VCaP (cell line): ENCODE measurements at regions not wholly inside any gene's neighbourhood (a gene's known extent, or its start where the extent isn't known, plus 50 kb on each side); places are given as distances from the start of the nearest gene placed in this dataset.

Experiments used
- H3K27ac ChIP-seq: fragments of 450-650 bp; 2 replicates; pipeline ENCODE4 v1.5.1; 2017
- CTCF ChIP-seq: fragments of 450-650 bp; conservative IDR thresholded peaks from 2 replicates; pipeline ENCODE4 v1.5.1; 2017; ENCODE audit warnings: mild to moderate bottlenecking, moderate library complexity

DNA sequence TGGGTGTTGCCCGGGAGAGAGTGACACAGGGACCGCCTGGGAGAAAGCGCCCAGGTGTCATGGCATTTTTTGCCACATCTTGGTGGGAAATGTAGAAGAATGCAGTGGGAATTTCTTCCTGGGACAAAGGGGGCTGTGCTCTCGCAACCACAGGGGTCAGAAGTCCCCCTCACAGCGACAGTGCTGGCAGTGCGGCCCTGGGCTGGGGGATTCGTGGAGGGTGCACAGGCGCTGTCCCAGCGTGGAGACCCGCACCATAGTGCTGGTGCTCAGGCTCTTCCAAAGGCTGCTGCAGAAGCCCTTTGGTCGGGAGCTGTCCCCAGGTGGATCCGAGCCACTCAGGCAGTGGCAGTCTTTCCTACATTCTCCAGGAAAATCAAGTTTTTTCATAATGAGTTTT lies 128.8 kb upstream of the SOX11 start:
- TF ChIP-seq CTCF: no peak
- H3K27ac ChIP-seq: no peak overlapping the region

DNA sequence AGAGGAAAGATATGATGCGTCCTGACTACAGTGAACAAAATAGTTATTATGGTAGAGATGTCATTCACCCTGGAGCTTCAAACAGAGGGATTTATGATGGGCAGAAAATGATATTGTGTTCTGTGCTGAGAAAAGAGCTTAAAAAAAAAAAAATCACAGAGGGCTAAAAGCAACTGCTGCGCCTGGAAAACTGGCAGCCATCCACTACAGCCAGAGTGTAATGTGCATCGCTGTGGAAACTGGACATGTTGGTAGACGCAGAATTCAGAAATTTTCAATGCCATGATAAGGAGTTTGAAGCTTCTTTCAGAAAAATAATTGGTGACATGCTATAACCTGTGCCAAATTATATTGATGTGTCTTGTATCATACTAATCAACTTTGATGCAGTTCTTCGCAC lies 122.9 kb upstream of the SOX11 start:
- TF ChIP-seq CTCF: no peak
- no peak overlapping the region for H3K27ac ChIP-seq

- no peak overlapping the region for H3K27ac ChIP-seq
- TF ChIP-seq CTCF: no peak
Measured at GRCh38 chr2:5576015-5576414, 116.2 kb upstream of the SOX11 start.

DNA sequence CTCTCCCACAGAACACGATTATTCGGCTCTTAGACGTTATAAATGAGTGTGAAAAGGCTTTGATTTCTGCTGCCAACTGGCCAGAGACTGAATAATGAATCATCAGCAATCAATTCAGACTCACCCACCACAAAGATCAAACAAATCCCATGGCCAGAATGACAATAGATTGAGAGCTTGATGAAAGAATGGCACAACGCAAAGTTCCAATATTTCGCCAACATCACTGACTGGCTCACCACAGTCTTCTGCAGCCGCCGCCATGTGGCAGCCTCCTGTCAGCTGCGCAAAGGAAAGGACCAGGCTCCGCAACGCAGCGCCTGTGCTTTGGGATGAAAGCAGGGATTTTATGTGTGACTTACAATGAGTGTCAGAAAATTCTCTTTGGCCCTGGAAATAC lies 104.4 kb upstream of the SOX11 start:
- TF ChIP-seq CTCF: no peak
- no peak overlapping the region for H3K27ac ChIP-seq

DNA sequence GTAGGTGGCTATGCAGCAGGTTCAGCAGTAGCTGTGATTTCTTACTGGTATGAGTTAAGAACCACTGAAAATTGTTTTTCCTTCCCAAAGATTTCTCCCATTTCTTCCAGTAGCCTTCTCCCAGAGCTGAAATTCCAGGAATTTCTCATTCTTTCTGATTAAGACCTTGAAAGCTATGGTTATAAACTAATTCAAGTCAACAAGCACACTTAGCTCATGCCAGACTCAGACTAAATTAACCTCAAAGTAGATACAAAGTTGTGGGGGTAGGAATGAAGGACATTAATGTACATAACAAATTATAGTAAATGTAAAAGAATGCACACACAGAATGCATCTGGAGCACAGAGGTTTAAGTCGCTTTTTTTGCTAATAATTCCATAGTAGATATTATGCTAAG lies 103.6 kb upstream of the SOX11 start:
- H3K27ac ChIP-seq: no peak overlapping the region
- TF ChIP-seq CTCF: no peak

DNA sequence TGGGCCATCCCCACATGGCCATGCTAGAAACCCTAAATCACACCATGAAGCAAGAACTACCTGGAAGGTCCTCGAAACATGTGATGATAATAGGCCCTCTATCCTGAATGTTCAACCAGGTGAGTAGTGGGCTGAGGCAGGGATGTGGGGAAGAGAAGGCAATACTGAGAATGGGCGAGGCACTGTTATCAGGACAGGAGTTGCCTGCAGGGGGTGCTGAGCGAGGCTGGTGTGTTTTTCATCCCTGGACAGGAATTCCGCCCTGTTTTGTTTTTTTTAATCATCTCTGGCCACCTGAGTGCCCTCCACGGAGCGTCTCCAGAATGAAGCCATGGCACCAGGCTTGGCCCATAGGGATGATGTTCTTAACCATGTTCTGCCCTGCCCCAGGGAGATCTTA lies 103.0 kb upstream of the SOX11 start:
- no peak for TF ChIP-seq CTCF
- no peak overlapping the region for H3K27ac ChIP-seq

DNA sequence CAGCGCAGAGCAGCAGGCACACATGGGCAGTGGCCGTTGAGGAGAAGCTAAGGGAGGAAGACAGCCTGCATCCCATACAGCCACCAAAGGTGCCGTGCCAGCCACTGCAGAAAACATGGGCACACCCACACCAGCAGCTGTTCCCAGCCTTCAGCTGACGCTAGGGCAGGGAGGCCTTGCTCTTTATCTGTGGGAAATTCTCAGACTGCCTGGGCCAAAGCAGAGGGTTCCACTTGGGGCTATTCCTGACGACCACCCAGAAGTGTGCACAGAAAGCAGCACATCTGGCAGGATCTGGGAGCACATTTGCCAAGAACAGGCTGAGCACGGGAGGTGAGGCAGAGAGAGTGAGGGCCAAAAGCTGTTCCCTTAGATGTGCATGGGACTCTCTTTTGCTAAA lies 101.3 kb upstream of the SOX11 start:
- no peak overlapping the region for H3K27ac ChIP-seq
- no peak for TF ChIP-seq CTCF

DNA sequence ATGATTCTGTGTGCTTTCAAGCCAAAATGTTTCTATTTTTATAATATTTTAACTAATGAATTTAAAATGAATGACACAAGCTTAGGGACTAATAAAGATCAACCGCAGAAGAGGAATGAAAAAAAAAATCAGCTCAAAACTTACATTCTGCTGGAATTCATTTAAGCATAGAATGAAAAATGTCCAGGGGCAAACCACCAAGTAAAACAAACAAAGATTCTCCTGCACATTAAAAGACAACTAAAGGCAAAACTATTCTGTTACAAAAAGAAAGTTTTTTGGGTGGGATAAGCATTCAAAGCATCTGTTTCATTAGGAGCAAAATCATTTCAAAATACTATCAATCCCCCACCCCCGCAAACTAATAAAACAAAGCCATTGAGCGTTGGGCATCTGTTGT lies 99.3 kb upstream of the SOX11 start:
- no peak for TF ChIP-seq CTCF

More for the DNA sequence above, 99.3 kb upstream of the SOX11 start:
- no peak overlapping the region for H3K27ac ChIP-seq
